ENCODE measurements at regions not wholly inside any gene's neighbourhood (a gene's known extent, or its start where the extent isn't known, plus 50 kb on each side); places are given as distances from the start of the nearest gene placed in this dataset.
"Not testable (repeated sequence)": the region's sequence is repeated elsewhere in the genome, so short reads cannot be mapped to it uniquely, and the experiment has no call there.

DNA sequence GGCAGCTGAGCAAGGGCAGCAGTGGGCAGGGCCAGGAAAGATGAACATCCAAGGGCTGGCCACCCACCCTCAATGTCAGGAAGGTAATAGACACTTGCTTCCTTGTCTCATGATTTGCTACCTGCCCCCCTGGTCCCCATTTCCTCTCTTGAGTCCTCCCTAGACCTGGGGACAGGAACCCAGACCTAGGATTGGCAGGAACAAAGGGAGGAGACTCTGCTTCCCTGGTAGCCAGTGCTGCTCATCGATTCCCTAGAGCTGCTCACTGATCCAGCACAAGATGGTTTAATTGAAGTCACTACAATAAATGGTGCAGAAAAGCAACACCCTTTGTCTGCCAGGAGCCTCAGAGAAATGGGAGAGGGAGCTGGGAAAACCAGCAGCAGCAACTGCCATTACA lies 67.8 kb upstream of the CHST1 start:
- peaks cover 15% of the 10 kb centered on the region for H3K4me1 Mint-ChIP-seq (ENCODE audit: low read depth)
- H3K27ac Mint-ChIP-seq, result no peak overlapping the region
- peaks cover 6% of the 10 kb centered on the region for H3K9me3 Mint-ChIP-seq
- H3K27me3 Mint-ChIP-seq, result peaks cover 12% of the 10 kb centered on the region
- no peak overlapping the region for H3K4me3 Mint-ChIP-seq
- peaks cover 5% of the 10 kb centered on the region for H3K36me3 Mint-ChIP-seq (ENCODE audit: low read depth)

- Mint-ChIP-seq H3K4me1 (ENCODE audit: low read depth) (peaks cover 16% of the 10 kb centered on the region), H3K9me3 (peaks cover 6% of the 10 kb centered on the region), H3K27me3 (peaks cover 12% of the 10 kb centered on the region), H3K4me3 (no peak overlapping the region), H3K36me3 (ENCODE audit: low read depth) (peaks cover 5% of the 10 kb centered on the region), H3K27ac (no peak overlapping the region)
Observed at GRCh38 chr11:45732343-45732742, 66.9 kb upstream of the CHST1 start.

DNA sequence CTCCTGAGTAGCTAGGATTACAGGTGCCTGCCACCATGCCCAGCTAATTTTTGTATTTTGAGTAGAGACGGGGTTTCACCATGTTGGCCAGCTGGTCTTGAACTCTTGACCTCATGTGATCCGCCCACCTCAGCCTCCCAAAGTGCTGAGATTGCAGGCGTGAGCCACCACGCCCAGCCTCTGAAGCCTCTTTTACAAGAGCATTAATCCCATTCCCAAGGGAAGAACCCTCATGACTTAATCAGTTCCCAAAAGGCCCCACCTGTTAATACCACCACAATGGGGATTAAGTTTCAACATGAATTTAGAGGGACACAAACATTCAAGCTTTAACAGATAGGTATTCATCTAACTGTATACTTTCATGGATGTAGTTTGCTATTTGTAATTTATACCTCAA lies 65.7 kb upstream of the CHST1 start:
- not testable (repeated sequence) for H3K27ac Mint-ChIP-seq, H3K9me3 Mint-ChIP-seq

DNA sequence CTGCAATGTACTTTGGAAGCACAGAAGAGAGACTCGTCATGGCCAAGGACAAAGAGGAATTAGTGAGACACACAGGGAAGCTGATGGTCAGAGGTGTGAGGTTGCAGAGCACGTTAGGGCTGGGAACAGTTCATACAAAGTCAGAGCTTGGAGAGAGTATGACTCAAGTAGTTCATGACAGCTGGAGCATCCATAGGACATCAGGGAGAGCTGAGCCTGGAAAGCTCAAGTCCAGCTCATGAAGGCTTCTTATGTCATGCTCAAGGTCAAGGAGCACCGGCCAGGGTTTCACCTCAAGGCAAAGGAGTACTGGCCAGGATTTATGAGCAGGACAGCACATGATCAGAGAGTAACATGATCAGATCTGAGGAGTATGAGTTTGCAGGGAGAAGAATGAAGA lies 64.6 kb upstream of the CHST1 start:
- Mint-ChIP-seq H3K27me3 (peaks cover 20% of the 10 kb centered on the region), H3K9me3 (no peaks in the 10 kb centered on the region), H3K36me3 (ENCODE audit: low read depth) (no peaks in the 10 kb centered on the region), H3K27ac (peak overlapping the region; percentile 22), H3K4me3 (no peak overlapping the region), H3K4me1 (ENCODE audit: low read depth) (peaks cover 24% of the 10 kb centered on the region)

More for the DNA sequence above, 65.7 kb upstream of the CHST1 start:
- H3K27me3 Mint-ChIP-seq, result peaks cover 16% of the 10 kb centered on the region
- H3K4me3 Mint-ChIP-seq; H3K36me3 Mint-ChIP-seq (ENCODE audit: low read depth): not testable (repeated sequence)
- H3K4me1 Mint-ChIP-seq (ENCODE audit: low read depth), result peaks cover 18% of the 10 kb centered on the region

GRCh38 chr11:45726493-45727054 lies 61.2 kb upstream of the CHST1 start:
- peak overlapping the region; percentile 98 for H3K27ac Mint-ChIP-seq
- peaks cover 39% of the 10 kb centered on the region for H3K4me1 Mint-ChIP-seq (ENCODE audit: low read depth)
- peaks cover 12% of the 10 kb centered on the region for H3K27me3 Mint-ChIP-seq
- H3K4me3 Mint-ChIP-seq, result no peak overlapping the region
- H3K9me3 Mint-ChIP-seq, result no peaks in the 10 kb centered on the region
- H3K36me3 Mint-ChIP-seq (ENCODE audit: low read depth), result no peaks in the 10 kb centered on the region

GRCh38 chr11:45725776-45726492 lies 60.5 kb upstream of the CHST1 start:
- Mint-ChIP-seq H3K27ac (peak overlapping the region; percentile 98), H3K4me1 (ENCODE audit: low read depth) (peaks cover 39% of the 10 kb centered on the region), H3K4me3 (peak overlapping the region; percentile 55), H3K27me3 (peaks cover 12% of the 10 kb centered on the region), H3K9me3 (no peaks in the 10 kb centered on the region), H3K36me3 (ENCODE audit: low read depth) (no peaks in the 10 kb centered on the region)

DNA sequence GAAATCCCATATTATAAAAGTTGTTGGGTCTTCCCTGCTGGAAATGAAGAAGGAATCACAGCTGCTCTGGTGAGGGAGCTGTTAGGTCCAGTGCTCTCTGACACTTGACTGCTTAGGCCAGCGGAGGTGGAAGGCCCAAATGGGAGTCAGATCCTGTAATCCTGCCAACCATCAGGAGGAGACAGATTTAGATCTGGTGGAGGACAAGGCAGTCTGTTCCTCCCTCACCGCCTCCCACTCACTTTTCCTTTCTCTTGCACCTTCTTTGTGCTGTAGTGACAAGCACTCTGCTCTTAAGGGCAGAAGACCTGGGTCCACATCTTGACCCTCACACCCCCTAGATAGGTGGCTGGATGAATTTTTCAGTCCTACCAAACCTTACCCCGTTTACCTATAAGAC lies 59.7 kb upstream of the CHST1 start:
- Mint-ChIP-seq H3K9me3 (no peaks in the 10 kb centered on the region), H3K27me3 (peaks cover 12% of the 10 kb centered on the region), H3K4me1 (ENCODE audit: low read depth) (peaks cover 39% of the 10 kb centered on the region), H3K27ac (peak overlapping the region; percentile 98), H3K4me3 (no peak overlapping the region), H3K36me3 (ENCODE audit: low read depth) (no peaks in the 10 kb centered on the region)

DNA sequence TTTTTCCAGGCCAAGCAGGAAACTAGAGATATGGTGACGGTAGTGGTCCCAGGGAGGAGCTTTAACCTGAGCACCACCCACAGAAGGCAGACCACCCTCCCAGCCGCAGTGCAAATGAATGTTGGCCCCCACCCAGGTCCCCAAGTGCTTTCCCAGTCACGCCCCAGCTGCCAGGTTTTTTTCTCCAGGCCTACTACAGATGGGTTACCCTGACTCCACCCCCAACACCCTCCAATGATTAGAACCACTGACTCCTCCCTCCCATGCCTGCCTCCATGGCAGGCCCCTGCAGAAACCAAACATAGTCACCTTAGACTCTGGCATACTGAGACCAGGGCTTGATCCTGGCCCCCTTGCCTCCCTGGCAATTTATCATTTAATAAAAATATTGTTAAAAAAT lies 58.7 kb upstream of the CHST1 start:
- peaks cover 39% of the 10 kb centered on the region for H3K4me1 Mint-ChIP-seq (ENCODE audit: low read depth)
- H3K4me3 Mint-ChIP-seq, result no peak overlapping the region
- no peaks in the 10 kb centered on the region for H3K9me3 Mint-ChIP-seq
- peaks cover 12% of the 10 kb centered on the region for H3K27me3 Mint-ChIP-seq
- H3K27ac Mint-ChIP-seq, result peak overlapping the region; percentile 74
- no peaks in the 10 kb centered on the region for H3K36me3 Mint-ChIP-seq (ENCODE audit: low read depth)

GRCh38 chr11:45723397-45723796 lies 58.0 kb upstream of the CHST1 start:
- Mint-ChIP-seq H3K36me3 (ENCODE audit: low read depth) (no peaks in the 10 kb centered on the region), H3K27me3 (peaks cover 12% of the 10 kb centered on the region), H3K4me1 (ENCODE audit: low read depth) (peaks cover 39% of the 10 kb centered on the region), H3K4me3 (no peak overlapping the region), H3K9me3 (no peaks in the 10 kb centered on the region), H3K27ac (peak overlapping the region; percentile 74)

DNA sequence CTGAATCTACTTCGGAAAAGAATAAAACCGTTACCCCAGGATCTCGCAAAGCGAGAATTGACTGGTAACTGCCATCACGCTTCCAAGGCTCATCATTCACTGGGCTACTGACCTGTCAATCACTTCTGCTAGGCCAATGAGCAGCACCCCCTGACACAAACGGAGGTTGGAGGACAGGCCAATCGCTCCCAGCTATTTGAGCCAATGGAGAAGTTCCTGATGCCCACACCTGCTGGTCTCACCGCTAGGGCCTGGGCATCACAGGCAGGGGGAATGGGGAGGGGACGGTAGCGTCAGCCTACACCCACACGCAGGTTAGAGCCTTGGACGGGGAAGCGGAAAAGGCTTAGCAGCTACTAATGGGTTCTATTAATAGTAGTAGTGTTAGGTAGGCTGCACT lies 56.7 kb upstream of the CHST1 start:
- Mint-ChIP-seq H3K36me3 (ENCODE audit: low read depth) (no peaks in the 10 kb centered on the region), H3K9me3 (no peaks in the 10 kb centered on the region), H3K4me1 (ENCODE audit: low read depth) (peaks cover 36% of the 10 kb centered on the region), H3K27me3 (peaks cover 10% of the 10 kb centered on the region), H3K27ac (no peak overlapping the region), H3K4me3 (no peak overlapping the region)

DNA sequence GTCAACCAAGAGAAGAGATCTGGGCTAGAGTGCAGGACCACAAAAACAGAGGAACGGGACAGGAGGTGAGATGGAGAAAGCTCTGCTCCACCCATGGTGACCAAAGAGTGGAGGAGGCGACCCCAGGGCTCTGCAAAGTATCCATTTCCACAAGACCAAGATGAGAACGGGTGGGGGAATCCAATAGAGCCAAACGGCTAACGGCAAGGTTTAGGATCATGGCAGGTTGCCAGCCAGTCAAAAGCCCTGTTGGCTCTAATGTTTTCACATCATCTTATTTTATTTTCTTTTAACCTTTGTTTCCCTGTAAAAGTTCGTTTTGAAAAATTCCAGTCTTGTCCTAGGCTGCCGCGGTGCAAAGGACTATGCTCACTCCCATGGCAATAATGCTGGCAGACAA lies 52.1 kb upstream of the CHST1 start:
- peaks cover 13% of the 10 kb centered on the region for H3K4me1 Mint-ChIP-seq (ENCODE audit: low read depth)
- peaks cover 18% of the 10 kb centered on the region for H3K27me3 Mint-ChIP-seq

GRCh38 chr11:45715418-45715817 lies 50.0 kb upstream of the CHST1 start:
- H3K4me3 Mint-ChIP-seq, result no peak overlapping the region
- H3K27me3 Mint-ChIP-seq, result peaks cover 28% of the 10 kb centered on the region
- H3K4me1 Mint-ChIP-seq (ENCODE audit: low read depth), result peaks cover 13% of the 10 kb centered on the region
- H3K9me3 Mint-ChIP-seq, result no peaks in the 10 kb centered on the region
- no peak overlapping the region for H3K27ac Mint-ChIP-seq
- no peaks in the 10 kb centered on the region for H3K36me3 Mint-ChIP-seq (ENCODE audit: low read depth)

More for the DNA sequence above, 52.1 kb upstream of the CHST1 start:
- no peaks in the 10 kb centered on the region for H3K36me3 Mint-ChIP-seq (ENCODE audit: low read depth)
- H3K4me3 Mint-ChIP-seq, result no peak overlapping the region
- no peak overlapping the region for H3K27ac Mint-ChIP-seq
- H3K9me3 Mint-ChIP-seq, result no peaks in the 10 kb centered on the region

Measured in stimulated activated naive CD8-positive, alpha-beta T cell treated with anti-CD3 and anti-CD28 coated beads, Interleukin-15, Interleukin-2, amounts not matched to agents 100 ng/mL and 50 ng/mL, for 24 hours (primary cell).